ENCODE measurements at regions not wholly inside any gene's neighbourhood (a gene's known extent, or its start where the extent isn't known, plus 50 kb on each side); places are given as distances from the start of the nearest gene placed in this dataset.

- DNase-seq (ENCODE audit: low spot score) = no peak
- TF ChIP-seq CTCF (IDR thresholded peaks at IDR 0.05; ENCODE audit: extremely low read depth, missing control alignments) = no peak
Observed at GRCh38 chr4:134421734-134422133, 220.1 kb upstream of the PABPC4L start.

GRCh38 chr4:134408897-134409296 lies 207.3 kb upstream of the PABPC4L start:
- no peak for TF ChIP-seq CTCF (IDR thresholded peaks at IDR 0.05; ENCODE audit: extremely low read depth, missing control alignments)

GRCh38 chr4:134401798-134402197 lies 200.2 kb upstream of the PABPC4L start:
- TF ChIP-seq CTCF (IDR thresholded peaks at IDR 0.05; ENCODE audit: extremely low read depth, missing control alignments) = no peak
- no peak for DNase-seq (ENCODE audit: low spot score)

More at GRCh38 chr4:134408897-134409296, 207.3 kb upstream of the PABPC4L start:
- no peak for DNase-seq (ENCODE audit: low spot score)

GRCh38 chr4:134393592-134393991 lies 192.0 kb upstream of the PABPC4L start:
- no peak for TF ChIP-seq CTCF (IDR thresholded peaks at IDR 0.05; ENCODE audit: extremely low read depth, missing control alignments)
- DNase-seq (ENCODE audit: low spot score) = no peak

- no peak for TF ChIP-seq CTCF (IDR thresholded peaks at IDR 0.05; ENCODE audit: extremely low read depth, missing control alignments)
Observed at GRCh38 chr4:134390319-134390718, 188.7 kb upstream of the PABPC4L start.

GRCh38 chr4:134388351-134388750 lies 186.8 kb upstream of the PABPC4L start:
- TF ChIP-seq CTCF (IDR thresholded peaks at IDR 0.05; ENCODE audit: extremely low read depth, missing control alignments) = no peak
- no peak for DNase-seq (ENCODE audit: low spot score)

More at GRCh38 chr4:134390319-134390718, 188.7 kb upstream of the PABPC4L start:
- DNase-seq (ENCODE audit: low spot score) = no peak

GRCh38 chr4:134382478-134383227 lies 181.1 kb upstream of the PABPC4L start:
- TF ChIP-seq CTCF (IDR thresholded peaks at IDR 0.05; ENCODE audit: extremely low read depth, missing control alignments) = no peak
- no peak for DNase-seq (ENCODE audit: low spot score)
